ENCODE measurements at regions not wholly inside any gene's neighbourhood (a gene's known extent, or its start where the extent isn't known, plus 50 kb on each side); places are given as distances from the start of the nearest gene placed in this dataset.

DNA sequence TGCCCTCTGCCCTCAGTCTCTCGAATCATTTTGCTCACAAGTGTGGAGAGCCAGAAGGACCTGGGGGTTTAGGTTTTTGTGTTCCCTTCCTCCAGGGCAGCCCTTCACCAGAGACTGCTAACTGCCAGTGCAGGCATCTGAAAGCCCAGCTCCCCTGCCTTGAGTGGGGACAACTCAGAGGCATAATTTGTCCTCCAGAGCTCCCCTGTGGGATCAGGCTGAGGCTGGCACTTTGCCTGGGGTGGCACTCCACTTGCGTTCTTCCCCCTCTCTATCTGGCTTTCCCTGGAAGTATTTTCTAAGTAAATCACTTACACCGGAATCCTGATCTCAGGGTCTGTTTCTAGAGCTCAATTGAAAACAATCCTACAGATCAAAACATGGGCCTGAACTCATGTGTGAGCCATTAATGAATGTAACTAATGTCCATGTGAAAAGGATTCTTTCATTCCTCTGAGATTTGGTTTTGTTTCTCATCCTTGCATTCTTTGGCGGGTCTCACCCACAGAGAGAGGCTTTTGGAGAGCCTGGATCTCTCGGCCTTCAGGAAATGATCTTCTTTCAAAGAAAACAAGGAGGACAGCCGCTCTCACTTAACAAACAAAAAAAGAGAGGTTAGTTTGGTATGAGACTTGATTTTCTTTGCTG is 125.7 kb upstream of the RIPOR2 start:
- TF ChIP-seq, protein P1, sequence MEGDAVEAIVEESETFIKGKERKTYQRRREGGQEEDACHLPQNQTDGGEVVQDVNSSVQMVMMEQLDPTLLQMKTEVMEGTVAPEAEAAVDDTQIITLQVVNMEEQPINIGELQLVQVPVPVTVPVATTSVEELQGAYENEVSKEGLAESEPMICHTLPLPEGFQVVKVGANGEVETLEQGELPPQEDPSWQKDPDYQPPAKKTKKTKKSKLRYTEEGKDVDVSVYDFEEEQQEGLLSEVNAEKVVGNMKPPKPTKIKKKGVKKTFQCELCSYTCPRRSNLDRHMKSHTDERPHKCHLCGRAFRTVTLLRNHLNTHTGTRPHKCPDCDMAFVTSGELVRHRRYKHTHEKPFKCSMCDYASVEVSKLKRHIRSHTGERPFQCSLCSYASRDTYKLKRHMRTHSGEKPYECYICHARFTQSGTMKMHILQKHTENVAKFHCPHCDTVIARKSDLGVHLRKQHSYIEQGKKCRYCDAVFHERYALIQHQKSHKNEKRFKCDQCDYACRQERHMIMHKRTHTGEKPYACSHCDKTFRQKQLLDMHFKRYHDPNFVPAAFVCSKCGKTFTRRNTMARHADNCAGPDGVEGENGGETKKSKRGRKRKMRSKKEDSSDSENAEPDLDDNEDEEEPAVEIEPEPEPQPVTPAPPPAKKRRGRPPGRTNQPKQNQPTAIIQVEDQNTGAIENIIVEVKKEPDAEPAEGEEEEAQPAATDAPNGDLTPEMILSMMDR (IDR thresholded peaks at IDR 0.05): no peak
- TF ChIP-seq POLR2A (IDR thresholded peaks at IDR 0.05) (no peak), POLR2AphosphoS5 (IDR thresholded peaks at IDR 0.05) (no peak)
